GM12878 (cell line): ENCODE measurements at regions not wholly inside any gene's neighbourhood (a gene's known extent, or its start where the extent isn't known, plus 50 kb on each side); places are given as distances from the start of the nearest gene placed in this dataset.

Experiments
- ATAC-seq: fragments of 200-7000 bp; cut with Tn5 transposase; 3 replicates; pipeline ENCODE4 v1.9.1; 2020; ENCODE audit warnings: mild to moderate bottlenecking, moderate library complexity
- BruUV-seq: library from RNA; stranded (reverse); fragments of 400-500 nt; replicated peaks from 2 replicates; lab custom pipeline; 2021; lab: Mats Ljungman, UMichigan
- CTCF ChIA-PET: fragments of 300-600 bp; sonication (Branson Sonifier 250); formaldehyde crosslinking; extraction: SDS; loops from one replicate; lab custom pipeline; 2021; ENCODE audit warnings: inconsistent platforms; lab: Yijun Ruan, JAX
- POLR2A ChIA-PET: fragments of 350-600 bp; formaldehyde crosslinking; extraction: SDS; loops from one replicate; lab custom pipeline; 2021; ENCODE audit warnings: inconsistent platforms; lab: Charles Lee
- RAD21 ChIA-PET: fragments of 300-600 bp; sonication (Branson Sonifier 250); formaldehyde crosslinking; loops from one replicate; lab custom pipeline; 2023; ENCODE audit warnings: antibody characterized with exemption; ENCODE audit not compliant: unreplicated experiment; lab: Charles Lee
- SMC1A ChIA-PET: fragments of 300-600 bp; sonication (Branson Sonifier 250); formaldehyde crosslinking; loops from one replicate; lab custom pipeline; 2023; ENCODE audit not compliant: unreplicated experiment, uncharacterized antibody; lab: Charles Lee
- DNase-seq: peaks from one replicate; pipeline ENCODE4 v3.0.0-alpha.2; 2011; ENCODE audit warnings: low read depth, low spot score
- FAIRE-seq: peaks from 3 replicates; lab custom pipeline; 2011; peaks lifted over from hg19 to GRCh38; lab: Jason Lieb, UNC
- H2AFZ ChIP-seq: 2 replicates; pipeline ENCODE4 v1.6.0; 2011; ENCODE audit warnings: low read depth, low read length, control low read depth; ENCODE audit not compliant: control insufficient read depth
- H3K27ac ChIP-seq: 2 replicates; pipeline ENCODE4 v1.5.1; 2011; ENCODE audit warnings: control low read depth; ENCODE audit not compliant: control insufficient read depth, insufficient read depth
- H3K27me3 ChIP-seq, 2 experiments: replicated peaks in 1 of 2; 2 replicates each; pipeline versions ENCODE4 v1.6.0 to v1.6.1; 2011; ENCODE audit warnings: low read length in 1 of 2; ENCODE audit not compliant: control insufficient read depth in 2 of 2, insufficient read depth in 2 of 2
- H3K36me3 ChIP-seq, 2 experiments: 2 replicates each; pipeline ENCODE4 v1.5.1; 2011; ENCODE audit warnings: low read length in 1 of 2; ENCODE audit not compliant: control insufficient read depth in 2 of 2, insufficient read depth in 2 of 2
- H3K4me1 ChIP-seq: 2 replicates; pipeline ENCODE4 v1.6.1; 2011; ENCODE audit warnings: mild to moderate bottlenecking, low read length, moderate library complexity, mixed read lengths; ENCODE audit not compliant: control insufficient read depth, insufficient read depth
- H3K4me2 ChIP-seq: 2 replicates; pipeline ENCODE4 v1.6.0; 2011; ENCODE audit warnings: control low read depth; ENCODE audit not compliant: control insufficient read depth, insufficient read depth
- H3K4me3 ChIP-seq: fragments of 200-600 bp; sonication (generic); 2 replicates; pipeline ENCODE4 v1.5.1; 2016
- H3K79me2 ChIP-seq: 2 replicates; pipeline ENCODE4 v1.6.0; 2011; ENCODE audit warnings: low read length; ENCODE audit not compliant: control insufficient read depth, insufficient read depth
- H3K9ac ChIP-seq: 2 replicates; pipeline ENCODE4 v1.8.0; 2011; ENCODE audit warnings: low read length, control low read depth, mixed read lengths; ENCODE audit not compliant: control insufficient read depth, insufficient read depth
- H3K9me3 ChIP-seq: replicated peaks from 3 replicates; pipeline ENCODE4 v1.5.1; 2011; ENCODE audit warnings: mild to moderate bottlenecking, low read length; ENCODE audit not compliant: control insufficient read depth, insufficient read depth
- H4K20me1 ChIP-seq: 2 replicates; pipeline ENCODE4 v1.6.0; 2011; ENCODE audit not compliant: control insufficient read depth, insufficient read depth
- ATF3 ChIP-seq: IDR thresholded peaks from 2 replicates; pipeline ENCODE4 v1.6.1; 2011; ENCODE audit warnings: low read depth, mild to moderate bottlenecking, low read length, moderate library complexity, borderline replicate concordance; ENCODE audit errors: extremely low read depth
- BRCA1 ChIP-seq: IDR thresholded peaks from 2 replicates; pipeline ENCODE4 v1.6.1; 2011; ENCODE audit warnings: low read depth, low read length, improper control_type of control experiment
- E2F8 ChIP-seq: fragments of 450-650 bp; IDR thresholded peaks from 2 replicates; pipeline ENCODE4 v1.6.1; 2018; ENCODE audit warnings: mild to moderate bottlenecking, low read depth, moderate library complexity; ENCODE audit not compliant: partially characterized antibody
- ESRRA ChIP-seq: IDR thresholded peaks from 2 replicates; pipeline ENCODE4 v1.6.1; 2012; ENCODE audit warnings: mild to moderate bottlenecking, low read length, improper control_type of control experiment
- IKZF1 ChIP-seq: fragments of 450-650 bp; conservative IDR thresholded peaks from 2 replicates; pipeline ENCODE4 v1.6.1; 2017; ENCODE audit warnings: antibody characterized with exemption, mild to moderate bottlenecking
- IKZF2 ChIP-seq, 2 experiments: fragments of 450-650 bp; IDR thresholded peaks; 2 replicates each; pipeline ENCODE4 v1.6.1; 2017; ENCODE audit warnings: mild to moderate bottlenecking in 2 of 2, moderate library complexity in 2 of 2
- MTA3 ChIP-seq: IDR thresholded peaks from 2 replicates; pipeline ENCODE4 v1.6.1; 2012; ENCODE audit warnings: low read length, inconsistent platforms, borderline replicate concordance
- PKNOX1 ChIP-seq: fragments of 450-650 bp; IDR thresholded peaks from 2 replicates; pipeline ENCODE4 v1.6.1; 2016; ENCODE audit warnings: mild to moderate bottlenecking
- RELA ChIP-seq: fragments of 450-650 bp; IDR thresholded peaks from 2 replicates; pipeline ENCODE4 v1.8.0; 2014; ENCODE audit warnings: borderline replicate concordance; ENCODE audit not compliant: partially characterized antibody
- ZBTB11 ChIP-seq: fragments of 450-650 bp; formaldehyde crosslinking; IDR thresholded peaks from 2 replicates; pipeline ENCODE4 v1.5.0; 2022; ENCODE audit warnings: mild to moderate bottlenecking, missing genetic modification characterization
- ZNF622 ChIP-seq: fragments of 450-650 bp; IDR thresholded peaks from 2 replicates; pipeline ENCODE4 v1.6.1; 2017; ENCODE audit warnings: mild to moderate bottlenecking, inconsistent platforms
- WGBS: methylation state at CpG from one replicate; pipeline ENCODE4 v1.1.6; 2016; ENCODE audit warnings: low lambda C conversion rate; ENCODE audit not compliant: insufficient replicate concordance, insufficient coverage; ENCODE audit errors: missing lambda C conversion rate; 5-methylcytosine and 5-hydroxymethylcytosine counted together
- in situ Hi-C: fragments of 300-500 bp; cut with MboI; formaldehyde crosslinking; loops from 9 replicates; pipeline ENCODE4 v1.14.3; 2018; ENCODE audit warnings: mixed read lengths
- intact Hi-C: fragments of 100-400 bp; cut with micrococcal nuclease; formaldehyde crosslinking; loops from one replicate; pipeline ENCODE4 v1.14.2; 2022; ENCODE audit not compliant: unreplicated experiment

- TF ChIP-seq BRCA1, result no peak
Observed at GRCh38 chr2:139746901-139747300, 966.7 kb upstream of the NXPH2 start (continued).

- H3K4me2 ChIP-seq, result no peak overlapping the region
- no peak for DNase-seq
- H3K27me3 ChIP-seq, result no peaks in the 10 kb centered on the region
- no peaks in the 10 kb centered on the region for H3K9me3 ChIP-seq
- POLR2A ChIA-PET, result no interaction called here
- intact Hi-C loops (no loop called here), in situ Hi-C loops (no loop called here)
- H3K27ac ChIP-seq, result no peak overlapping the region
- H3K4me1 ChIP-seq, result no peaks in the 10 kb centered on the region
- CTCF ChIA-PET, result interaction anchor here (1.3 kb wide), 1 partner anchor 25 kb away, joined by 3 read pairs; no protein-coding TSS in a partner anchor
- no peak for ATAC-seq
- no peak overlapping the region for H3K4me3 ChIP-seq
- WGBS, result 3% methylated on average over 4 of the region's 4 CpGs
- RAD21 ChIA-PET, result no interaction called here
- no peak for FAIRE-seq
- no peaks in the 10 kb centered on the region for H3K36me3 ChIP-seq
- TF ChIP-seq IKZF1 (no peak), PKNOX1 (no peak), ZNF622 (no peak), IKZF2 (IDR thresholded peaks at IDR 0.05) (no peak), ATF3 (no peak), RELA (no peak), MTA3 (no peak), ZBTB11 (CRISPR knock-in tag) (no peak), ESRRA (no peak), E2F8 (no peak)
- no peak overlapping the region for H2AFZ ChIP-seq
- SMC1A ChIA-PET, result interaction anchor here (1.2 kb wide), 1 partner anchor 46 kb away, joined by 3 read pairs; no protein-coding TSS in a partner anchor
- H4K20me1 ChIP-seq, result no peaks in the 10 kb centered on the region
- H3K79me2 ChIP-seq, result no peaks in the 10 kb centered on the region
- no TSS peak for BruUV-seq
- no peak overlapping the region for H3K9ac ChIP-seq
Observed at GRCh38 chr2:139744273-139744672, 964.1 kb upstream of the NXPH2 start.
